GM18861 (cell line): ENCODE measurements at regions not wholly inside any gene's neighbourhood (a gene's known extent, or its start where the extent isn't known, plus 50 kb on each side); places are given as distances from the start of the nearest gene placed in this dataset.
"Not testable (repeated sequence)": the region's sequence is repeated elsewhere in the genome, so short reads cannot be mapped to it uniquely, and the experiment has no call there.

Experiments used
- ATAC-seq: cut with Tn5 transposase; IDR thresholded peaks from one replicate; pipeline ENCODE4 v1.9.1; 2021; ENCODE audit not compliant: unreplicated experiment

DNA sequence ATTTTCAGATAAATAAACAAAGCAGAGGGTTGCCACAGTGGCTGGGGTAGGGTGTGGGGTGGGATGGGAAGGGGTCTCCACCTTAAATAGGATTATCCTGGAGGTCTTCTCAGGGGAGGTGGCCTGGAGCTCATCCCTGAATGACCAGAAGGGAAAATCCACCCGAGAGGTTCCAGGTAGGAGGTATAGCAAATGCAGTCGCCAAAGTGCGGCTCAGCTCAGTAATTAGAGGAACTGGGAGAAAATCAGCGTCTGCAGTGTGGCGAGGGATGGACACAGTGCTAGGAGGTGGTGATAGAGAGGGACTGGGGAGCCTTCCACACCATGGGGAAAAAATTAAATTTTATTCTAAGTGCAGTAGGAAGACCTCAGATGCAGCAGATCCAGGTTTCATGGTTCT, 584.5 kb downstream of the MATN1 start:
- no peak for ATAC-seq

DNA sequence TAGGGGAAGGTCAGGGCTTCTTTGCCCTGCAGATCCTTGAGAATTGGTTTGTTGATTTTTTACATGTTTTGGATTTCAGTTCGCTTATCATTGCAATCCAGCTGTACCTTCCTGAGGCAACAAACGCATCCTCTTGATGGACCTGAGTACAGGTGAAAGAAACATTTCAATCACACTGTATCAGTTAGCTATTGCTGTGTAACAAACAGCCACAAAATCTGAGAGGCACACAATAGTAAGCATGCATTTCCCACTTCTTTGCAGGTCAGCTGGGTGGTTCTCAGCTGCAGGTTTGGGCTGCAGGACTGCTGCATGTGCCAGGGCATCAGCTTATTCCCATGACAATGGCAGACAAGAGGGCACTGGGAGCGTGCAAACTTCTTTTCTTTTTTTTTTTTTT, 586.4 kb downstream of the MATN1 start:
- no peak for ATAC-seq

DNA sequence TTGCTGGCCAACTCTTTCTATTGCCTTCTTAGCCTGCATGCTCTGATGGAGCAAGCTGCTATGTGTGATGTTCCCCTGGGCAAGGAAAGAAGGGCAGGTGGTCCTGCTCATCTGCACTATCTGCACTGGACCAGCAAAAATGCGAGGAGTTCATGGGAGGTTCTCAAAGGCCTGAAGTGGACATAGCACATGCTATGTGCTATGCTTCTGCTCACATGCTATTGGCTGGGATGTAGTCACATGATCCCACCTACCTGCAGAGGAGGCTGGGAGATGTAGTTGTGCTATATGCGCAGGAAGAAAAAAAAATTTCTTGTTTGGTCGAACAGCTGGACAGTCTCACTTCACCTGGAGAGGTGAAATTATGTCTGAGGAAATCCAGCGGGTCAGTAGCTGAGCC, 587.7 kb downstream of the MATN1 start:
- no peak for ATAC-seq

DNA sequence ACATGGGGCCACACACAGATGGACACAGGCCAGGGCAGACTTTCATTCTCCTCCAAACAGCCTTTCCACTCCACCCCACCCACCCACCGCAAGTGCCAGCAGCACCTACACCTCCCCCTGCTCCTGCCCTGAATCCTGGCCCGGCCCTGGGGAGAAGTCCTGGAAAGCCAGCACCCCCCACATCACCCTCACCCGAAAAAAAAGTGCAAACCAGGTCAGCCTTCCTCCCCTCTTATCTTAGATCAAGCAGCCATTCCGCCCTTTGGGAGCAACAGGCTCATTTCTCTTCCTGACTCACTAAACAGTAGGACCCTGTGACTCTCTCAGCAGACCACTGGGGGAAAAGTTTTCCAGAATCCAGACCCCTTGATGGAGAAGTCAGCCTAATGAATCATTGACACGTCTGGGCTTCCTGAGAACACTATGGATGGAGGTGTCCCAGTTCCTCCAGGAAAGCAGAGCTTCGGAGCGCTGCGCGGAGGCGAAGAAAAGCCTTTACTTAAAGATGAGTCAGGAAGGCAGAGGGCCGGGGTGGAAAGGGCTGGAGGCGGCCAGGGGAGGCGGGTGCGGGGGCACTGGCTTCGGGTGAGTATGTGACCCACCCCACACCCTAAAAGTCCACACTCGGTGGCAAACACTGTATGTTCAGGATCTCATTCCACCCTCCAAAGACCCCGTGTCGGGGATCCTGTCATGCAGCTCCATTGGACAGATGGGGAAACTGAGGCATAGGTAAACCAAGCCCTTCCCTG, 588.7 kb downstream of the MATN1 start:
- no peak for ATAC-seq

DNA sequence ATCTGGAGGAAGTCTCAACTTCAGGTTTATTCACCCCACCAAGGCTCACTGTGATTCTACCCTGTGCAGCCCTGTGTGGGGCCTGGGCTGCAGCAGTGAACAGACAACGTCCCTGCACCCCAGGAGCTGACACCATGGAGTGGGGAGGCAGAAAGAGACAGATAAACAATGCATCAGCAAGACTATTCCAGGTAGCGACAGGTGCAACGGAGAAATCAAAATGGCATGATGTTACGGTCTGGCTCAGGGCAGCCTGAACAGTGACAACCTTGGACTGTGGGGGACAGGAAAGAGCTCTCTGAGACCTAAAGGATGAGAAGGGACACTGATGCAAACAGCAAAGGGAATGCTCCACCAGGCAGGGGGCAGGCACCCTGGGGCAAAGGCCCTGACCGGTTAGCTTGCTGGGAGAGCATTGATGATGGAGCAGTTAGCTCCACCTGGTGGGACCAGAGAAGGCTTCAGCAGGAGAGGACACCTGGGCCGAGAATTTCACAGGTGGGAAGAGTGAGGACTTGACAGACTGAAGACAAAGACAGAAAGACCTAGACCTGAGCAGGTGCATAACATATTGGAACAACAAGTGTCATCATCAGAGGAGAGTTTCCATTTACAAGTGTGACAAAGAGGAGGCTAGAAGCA, 589.9 kb downstream of the MATN1 start:
- no peak for ATAC-seq

DNA sequence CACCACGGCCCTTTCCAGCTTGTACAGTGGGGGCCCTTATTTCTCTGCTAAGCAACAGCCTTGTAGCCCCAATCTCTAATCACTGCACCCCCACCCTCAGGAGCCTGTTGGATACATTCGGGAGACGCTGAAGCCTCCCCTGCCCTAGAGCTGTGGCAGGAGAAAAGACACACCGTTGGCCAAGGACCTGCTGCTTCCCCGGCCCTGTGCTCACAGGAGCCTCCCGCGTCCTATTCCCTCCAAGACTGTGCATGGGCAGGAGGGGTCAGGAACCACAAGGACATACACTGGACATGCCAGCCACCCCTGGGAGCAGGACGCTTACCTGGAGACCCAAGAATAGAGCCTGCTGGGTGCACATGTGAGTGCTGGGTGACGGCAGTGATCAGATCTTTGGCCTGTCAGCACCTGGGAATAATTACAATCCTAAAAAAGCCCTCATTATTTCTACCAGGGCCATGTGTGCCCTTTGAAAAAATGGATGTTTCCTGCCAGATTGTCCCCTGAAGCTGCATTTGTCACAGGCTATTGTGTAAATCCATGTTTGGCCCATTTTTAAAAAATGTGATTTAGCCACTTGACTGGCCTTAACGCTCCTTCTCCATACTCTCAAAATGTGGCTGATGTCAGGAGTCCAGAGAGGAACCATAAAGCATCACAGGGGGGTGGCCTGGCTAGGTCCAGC, 590.6 kb downstream of the MATN1 start:
- ATAC-seq, result no peak

DNA sequence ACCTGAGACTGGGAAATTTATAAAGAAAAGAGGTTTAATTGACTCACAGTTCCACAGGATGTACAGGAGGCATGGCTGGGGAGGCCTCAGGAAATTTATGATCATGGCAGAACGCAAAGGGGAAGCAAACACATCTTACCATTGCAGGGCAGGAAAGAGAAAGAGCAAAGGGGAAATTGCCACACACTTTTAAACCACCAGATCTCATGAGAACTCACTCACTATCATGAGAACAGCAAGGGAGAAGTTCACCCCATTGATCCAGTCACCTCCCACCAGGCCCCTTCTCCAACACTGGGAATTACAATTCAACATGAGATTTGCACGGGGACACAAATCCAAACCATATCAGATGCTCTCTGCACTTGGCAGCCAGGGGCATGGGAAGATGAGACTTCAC, 592.8 kb downstream of the MATN1 start:
- not testable (repeated sequence) for ATAC-seq

DNA sequence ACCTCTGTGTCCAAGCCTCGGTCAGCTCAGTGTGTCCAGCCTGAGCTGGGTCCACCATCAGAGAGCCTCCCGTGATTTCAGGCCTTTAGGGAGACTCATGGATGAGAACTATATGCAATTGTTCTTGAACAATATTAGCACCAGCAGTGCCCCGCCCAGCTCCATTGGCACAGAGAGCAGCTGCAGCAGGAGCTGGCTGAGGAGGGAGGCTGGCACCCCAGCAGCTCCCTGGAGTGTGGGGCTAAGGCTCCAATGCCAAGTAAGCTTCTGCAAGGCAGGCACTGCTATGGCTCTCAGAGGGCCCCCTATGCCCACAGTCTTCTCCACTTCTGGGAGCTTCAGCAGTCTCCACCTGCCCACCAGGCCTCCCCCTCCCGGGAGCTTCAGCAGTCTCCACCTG, 593.3 kb downstream of the MATN1 start:
- no peak for ATAC-seq

DNA sequence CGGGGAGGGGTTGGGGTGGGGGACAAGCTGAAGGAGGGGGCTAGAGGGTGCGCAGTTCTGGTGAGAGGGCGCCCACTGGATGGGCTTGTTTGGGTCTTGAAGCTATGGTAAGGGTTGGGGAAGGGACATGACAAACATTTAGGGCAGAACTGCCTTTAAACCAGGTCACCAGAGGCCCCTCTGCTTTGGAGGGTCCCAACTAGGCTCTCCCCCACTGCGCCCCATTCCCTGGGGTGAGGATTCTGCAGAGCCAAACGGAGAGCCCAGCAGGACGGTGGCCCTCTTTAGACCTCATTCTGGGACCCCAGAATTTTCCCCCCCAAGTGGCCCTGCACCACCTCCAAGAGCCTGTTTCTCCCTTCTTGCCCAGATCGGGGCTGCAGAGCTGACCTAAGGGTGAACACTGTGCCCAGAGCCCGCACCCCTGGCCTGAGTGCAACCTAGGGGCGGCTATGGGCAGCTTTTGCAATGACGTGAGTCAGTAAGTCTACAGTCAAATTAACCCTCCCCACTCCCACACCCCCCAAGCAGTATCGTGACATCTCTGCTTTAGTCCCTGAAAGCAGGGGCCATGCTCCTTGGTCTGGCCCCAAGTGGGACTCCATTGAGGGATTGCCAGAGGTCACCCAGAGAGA, 593.8 kb downstream of the MATN1 start:
- ATAC-seq, result no peak

DNA sequence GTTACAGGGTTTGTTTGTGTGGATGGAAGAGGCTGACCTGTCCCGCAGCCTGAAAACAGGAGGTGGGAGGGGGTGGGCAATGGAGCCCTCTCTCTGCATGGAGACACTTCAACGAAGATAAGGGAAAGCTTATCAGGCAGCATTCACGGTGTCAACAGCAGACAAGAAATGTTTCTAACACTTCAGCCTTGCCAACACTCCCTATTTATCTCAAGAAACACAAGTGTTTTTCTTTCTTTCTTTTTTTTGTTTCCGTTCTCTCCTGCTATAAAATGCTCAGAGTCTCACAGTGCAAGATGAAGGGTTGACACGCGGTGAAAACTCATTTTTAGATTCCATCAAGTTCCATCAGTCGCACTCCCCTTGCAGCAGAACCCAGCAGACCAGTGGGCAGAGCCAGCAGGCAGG, 594.4 kb downstream of the MATN1 start:
- ATAC-seq, result no peak

DNA sequence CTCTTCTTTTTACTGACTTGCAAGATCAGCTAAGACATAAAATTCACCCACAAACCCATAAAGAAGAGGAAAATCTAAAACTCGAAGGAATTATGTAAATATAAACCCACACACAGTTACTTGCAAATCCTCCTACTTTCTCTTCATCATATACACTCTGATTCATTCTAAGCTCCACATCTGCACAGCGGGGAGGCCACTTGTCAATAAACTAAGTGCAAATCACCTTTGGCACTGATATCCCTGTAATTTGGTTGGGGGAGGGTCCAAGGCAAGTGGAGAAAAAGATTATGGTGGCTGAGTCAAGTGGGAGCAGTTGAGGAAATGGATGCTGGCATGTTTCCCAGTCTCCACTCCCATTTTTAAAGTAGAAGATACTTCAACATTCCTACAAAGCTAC, 596.5 kb downstream of the MATN1 start:
- no peak for ATAC-seq

DNA sequence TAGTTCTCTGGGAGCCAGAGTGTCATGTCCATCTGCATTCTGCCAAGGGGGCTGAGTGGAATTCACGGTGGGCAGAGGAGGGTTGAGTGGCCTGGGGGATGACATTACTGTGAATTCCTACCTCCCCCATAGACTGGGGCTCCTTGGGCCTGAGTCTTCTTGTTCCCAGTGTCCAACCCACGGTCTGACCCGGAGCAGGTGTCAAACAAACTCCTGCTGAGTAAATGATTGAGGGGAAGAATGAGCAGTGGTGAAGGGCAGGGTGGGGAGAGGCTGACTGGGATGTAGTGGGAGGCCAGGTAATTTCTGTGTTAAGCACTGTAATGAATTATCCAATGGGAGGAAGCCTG, 597.6 kb downstream of the MATN1 start:
- ATAC-seq, result no peak

DNA sequence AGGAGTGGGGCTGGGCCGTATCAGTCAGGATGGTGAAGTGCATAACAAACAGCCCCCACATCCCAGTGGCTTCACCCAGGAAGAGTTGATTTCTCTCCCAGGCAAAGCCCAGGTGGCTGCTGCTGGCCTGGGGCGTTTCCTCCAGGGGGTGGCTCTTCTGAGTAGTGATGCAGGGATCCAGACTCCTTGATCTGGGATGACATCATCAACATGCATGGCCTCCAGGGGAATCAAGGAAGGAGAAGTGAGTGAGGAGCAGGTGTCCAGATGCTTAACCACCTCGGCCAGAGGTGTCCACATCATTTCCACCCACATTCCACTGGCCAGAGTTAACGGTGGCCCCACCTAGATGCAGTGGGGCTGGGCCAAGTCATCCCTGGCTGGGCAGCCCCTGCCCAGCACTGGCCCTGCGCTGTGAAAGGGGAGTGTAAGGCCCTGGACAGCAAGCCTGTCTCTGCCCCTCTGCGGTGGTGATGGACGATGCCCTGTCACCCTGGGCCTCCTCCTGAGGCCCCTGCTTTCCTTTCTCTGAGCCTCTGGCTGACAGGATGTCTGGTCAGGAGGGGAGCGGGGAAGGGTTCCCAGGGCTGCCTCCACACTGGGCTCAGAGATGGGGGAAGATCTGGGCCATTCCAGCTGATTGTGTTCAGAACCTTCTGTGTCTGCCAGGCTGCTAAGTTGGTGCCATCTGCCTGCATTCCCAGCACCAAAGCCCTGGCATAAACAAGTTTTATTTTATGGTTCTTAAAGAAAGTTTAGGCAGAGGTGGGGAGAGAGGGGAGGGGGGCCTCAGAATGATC, 598.2 kb downstream of the MATN1 start:
- ATAC-seq, result no peak

DNA sequence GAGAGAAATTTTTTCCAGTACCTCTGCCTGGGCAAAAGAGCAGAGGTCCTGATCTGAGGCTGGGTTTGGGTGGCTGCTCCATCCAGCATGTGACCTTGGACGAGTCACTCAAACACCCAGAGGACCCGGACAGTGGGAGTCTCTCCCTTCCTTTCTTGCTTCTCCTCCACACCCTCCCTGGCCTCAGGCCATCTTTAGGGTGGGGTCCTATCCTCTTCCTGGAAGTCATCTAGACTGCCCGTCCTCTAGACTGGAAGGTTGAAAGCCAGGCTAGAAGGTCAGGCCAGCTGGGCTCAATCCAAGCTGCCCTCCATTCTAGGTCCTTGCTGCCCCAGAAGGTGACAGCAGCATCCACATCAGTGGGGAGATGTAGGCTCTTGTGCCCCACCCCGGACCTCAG, 599.5 kb downstream of the MATN1 start:
- no peak for ATAC-seq

DNA sequence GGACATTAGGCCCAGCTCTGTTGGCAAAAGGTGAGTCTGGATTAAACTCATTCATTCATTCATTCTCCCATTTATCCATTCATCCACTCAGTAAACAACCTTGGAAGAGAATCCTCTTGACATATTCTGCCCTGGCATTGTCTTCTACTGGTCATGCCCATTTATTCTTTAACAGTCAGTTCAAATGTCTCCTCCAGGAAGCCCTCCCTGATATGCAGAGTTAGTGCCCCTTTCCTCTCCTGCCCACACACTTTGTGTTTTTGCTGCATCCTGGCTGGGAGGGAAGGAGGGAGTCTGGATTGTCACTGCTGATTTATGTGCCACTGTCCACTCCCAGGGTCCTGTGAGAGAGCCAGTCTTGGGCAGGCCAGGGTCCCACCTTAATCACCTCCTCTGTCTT, 600.3 kb downstream of the MATN1 start:
- no peak for ATAC-seq

DNA sequence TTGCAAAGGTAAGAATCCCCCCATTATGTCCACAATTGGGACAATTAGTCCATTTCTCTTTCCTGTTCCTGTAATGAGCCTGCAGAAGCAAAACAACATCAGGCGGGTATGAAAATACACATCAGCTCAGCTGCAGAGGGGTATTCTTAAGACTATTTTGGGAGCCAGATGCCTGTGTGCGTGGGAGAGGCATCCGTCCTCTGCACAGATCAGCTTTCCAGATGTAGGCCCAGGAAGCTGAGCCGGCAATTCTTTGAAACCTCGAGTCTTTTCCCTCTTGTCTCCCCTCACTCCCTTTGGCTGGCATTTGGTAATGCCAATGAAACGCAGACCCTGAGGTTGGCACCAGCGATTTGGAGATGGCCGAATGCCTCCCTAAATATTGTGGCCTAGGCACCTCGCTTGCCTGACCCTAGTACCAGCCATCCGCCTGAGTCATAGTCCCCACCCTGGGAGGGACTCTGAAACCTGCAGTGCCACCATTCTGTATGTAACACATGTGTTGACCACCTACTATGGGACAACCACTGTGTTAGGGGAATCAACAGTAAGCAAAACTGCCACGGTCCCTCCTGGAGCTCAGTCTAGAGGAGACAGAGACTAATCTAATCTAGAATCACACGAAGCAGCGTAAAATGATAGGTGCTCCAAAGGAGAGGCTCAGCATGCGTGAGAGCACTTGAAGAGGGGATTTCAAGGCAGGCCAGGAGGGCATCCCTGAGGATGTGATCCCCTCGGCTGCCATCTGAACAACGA, 603.0 kb downstream of the MATN1 start:
- ATAC-seq, result no peak

DNA sequence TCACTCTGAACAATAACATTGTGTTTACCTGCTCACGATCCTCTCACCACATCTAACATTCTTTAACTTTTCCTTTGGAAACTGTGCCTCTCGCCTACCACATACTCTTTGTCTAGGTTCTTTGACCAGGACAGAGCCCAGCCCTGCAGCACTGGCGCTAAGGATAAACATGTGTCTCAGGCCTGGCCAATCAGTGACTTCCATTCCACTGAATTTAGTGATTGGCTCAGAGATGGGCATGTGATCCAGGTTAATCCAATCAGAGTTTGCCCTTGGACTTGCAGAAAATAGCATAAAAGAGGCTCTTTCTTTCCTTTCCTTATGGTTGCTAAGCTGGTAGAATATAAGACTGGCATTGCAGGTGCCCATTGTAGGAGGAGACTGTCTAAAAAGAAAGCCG, 605.7 kb downstream of the MATN1 start:
- no peak for ATAC-seq

DNA sequence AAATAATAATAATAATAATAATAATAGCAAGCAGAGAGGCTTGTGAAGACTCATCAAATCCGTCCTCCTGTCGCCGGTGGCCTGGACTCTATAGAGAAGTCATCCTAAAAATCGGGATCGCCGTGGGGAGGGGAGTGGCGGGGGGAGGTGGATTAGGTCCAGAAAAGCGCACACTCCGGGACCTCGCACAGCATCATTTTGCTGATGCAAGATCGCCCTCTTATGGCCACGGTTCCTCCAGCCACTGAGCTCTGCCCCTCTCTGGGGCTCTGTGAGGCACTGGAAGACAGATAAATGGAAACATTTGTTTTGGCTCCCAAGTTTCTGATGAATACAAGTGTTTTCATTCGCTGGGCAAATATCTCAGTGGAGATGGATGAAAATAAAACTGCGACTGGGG, 612.0 kb downstream of the MATN1 start:
- ATAC-seq, result no peak

DNA sequence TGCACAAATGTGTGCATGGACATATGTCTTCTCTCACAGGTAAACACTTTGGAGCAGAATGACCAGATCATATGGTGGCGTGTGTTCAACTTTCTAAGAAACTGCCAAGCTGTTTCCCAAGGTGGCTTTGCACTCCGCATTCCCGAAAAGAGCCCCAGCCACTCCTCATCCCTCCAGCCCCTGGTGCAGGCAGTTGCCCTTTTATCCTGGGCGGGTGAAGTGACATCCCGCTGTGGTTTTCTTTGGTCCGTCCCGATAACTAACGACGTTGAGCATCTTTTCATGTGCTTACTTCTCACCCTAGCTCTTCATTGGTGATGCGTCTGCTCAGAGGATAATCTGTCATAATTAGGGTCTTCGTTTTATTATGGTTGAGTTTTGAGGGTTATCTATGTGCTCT, 612.5 kb downstream of the MATN1 start:
- no peak for ATAC-seq

DNA sequence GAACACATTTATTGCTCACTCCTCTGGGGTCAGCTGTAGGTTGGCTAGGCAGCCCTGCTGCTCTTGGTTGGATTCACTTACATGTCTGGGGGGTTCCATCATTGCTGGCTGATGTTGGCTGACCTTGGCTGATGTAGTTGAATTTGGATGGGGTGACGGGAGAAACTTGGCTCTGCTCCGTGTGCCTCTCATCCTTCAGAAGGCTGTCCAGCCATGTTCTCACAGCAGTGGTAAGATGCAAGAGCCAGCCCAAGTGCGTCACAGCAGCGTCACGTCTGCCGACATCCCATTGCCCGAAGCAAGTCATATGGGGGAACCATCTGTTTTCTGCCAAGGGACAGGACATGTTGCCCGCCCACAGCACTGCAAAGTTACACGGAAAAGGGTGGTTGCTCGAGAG, 613.5 kb downstream of the MATN1 start:
- ATAC-seq, result no peak
